HG03571 (cell line): ENCODE measurements at regions not wholly inside any gene's neighbourhood (a gene's known extent, or its start where the extent isn't known, plus 50 kb on each side); places are given as distances from the start of the nearest gene placed in this dataset.

Experiments used
- ATAC-seq: cut with Tn5 transposase; IDR thresholded peaks from one replicate; pipeline ENCODE4 v1.9.1; 2021; ENCODE audit not compliant: unreplicated experiment

DNA sequence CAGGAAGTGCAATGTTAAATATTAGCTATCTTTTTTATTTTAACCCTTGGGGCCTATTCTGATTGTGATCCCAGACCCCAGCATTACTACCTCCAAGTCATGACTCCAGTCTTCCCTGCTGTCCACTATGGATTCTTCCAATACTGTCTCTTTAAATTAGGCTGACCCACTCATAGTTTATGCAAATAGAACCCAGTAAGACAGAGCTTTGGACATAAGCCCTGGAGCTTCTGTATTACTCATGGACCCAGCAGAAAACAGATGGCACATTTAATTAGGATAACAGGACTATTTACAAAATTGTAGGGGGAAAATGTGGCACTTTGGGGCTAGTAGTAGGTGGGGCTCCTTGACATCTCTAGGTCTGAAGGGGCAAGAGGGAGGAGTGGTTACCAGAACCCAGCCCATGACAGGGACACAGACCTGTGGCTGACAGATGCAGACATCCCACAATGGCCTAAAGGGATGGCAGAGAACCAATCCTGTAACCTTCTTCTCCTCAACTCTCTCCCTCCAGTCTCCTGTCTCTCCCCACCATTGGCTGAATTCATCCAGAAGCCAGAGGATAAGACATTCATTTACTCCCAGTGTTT, 233.5 kb downstream of the OMA1 start:
- ATAC-seq = no peak

DNA sequence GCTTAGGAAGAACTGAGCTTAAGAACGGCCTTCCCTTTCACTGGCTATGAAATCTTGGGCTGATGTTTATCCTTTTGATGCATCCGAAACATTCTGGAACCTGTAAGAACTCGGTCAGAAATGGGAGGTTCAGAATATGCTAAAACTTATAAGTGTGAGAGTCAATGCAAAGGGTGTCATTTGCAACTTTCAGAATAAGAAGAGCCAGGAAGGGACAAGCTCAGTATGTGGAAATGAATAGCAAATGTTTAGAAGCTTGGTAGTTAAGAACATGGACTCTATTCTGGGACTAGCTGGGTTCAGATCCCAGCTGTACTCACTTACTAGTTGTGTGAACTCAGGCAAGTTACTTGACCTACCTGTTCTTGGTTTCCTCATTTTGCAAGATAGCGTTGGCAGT, 234.1 kb downstream of the OMA1 start:
- ATAC-seq = no peak

GRCh38 chr1:58310881-58311280, 235.6 kb downstream of the OMA1 start:
- ATAC-seq = no peak

DNA sequence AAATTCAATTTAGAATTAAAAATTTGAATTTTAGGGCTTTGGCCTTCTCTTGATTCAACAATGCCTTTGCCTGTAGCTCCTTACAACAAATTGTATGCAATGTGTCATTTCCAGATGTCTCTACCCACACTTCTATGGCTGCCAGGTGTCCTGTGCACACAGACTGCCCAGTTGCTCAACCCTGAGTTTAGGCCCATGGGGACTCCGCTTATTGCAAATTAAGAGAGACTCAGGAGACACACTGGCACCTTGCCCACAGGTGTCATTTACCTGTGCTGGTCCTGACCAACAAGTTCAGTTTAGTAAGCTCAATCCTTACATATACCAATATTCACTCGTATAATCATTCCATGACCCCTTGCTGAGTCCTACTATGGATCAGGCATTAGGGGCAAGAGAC, 236.1 kb downstream of the OMA1 start:
- no peak for ATAC-seq

DNA sequence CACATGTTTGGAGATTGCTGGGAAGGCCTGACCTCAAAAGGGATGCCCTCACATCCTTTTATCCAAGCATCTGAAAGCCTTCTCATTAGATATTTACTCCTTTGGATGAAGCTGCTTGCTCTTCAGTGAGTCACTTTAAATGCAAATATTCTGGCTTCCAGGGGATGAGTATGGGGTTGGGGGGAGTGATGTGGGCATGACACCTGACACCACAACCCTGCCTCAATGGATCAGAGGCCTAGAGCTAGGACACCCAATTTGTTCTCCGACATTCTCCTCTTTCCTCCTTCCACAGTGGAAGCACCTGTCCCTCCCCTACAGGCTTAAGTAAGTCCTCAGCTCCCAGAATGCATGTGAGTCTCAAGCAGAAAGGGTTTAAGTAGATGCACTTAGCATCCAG, 238.3 kb downstream of the OMA1 start:
- ATAC-seq = no peak

- no peak for ATAC-seq
Measured at GRCh38 chr1:58307431-58307830, 239.1 kb downstream of the OMA1 start.

- ATAC-seq = no peak
Measured at GRCh38 chr1:58305622-58306021, 240.9 kb downstream of the OMA1 start.

DNA sequence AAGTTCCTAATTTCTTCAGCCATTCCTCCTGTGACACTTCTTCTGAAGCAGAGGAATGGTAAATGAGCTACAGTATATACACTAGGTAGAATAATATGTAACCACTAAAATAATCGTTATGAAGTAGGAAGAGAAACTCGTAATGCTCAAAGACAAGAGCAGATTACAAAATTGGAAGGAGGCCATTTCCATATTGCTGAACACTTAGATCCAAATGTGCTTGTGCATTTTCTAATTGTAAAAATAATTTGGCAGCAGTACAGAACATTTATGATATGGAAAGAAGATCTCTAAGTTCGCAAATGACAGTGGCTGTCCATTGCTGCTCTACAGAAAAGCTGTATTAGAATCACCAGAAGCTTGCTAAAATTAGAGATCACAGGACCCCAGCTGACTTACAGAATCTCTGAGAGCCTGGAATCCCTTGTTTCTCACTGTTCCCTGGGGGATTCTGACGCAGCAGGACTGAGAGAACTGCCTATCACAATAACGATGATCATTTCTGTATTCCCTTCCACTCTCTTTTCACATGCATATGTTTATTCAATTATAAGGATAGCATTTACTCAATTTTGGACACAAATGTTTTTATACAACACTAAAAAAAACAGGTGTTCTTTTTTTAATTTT, 242.1 kb downstream of the OMA1 start:
- ATAC-seq = no peak

DNA sequence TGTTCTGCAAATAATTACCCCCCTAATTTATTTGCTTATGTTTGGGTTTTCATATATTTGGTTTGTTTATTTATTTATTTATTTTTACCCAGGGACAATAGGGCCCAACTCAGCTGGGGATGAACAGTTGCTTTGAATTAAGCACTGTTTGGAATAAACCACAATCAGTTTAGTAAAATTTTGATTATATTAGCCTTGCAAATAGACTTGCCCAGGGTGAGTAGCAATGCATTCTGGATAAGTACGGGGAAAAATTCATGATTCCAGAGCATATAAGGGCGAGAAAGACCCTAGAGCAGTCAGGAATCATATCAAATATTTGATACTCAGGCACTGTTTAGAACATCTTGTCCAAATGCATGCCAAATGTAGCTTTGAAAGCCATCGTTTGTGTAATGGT, 242.7 kb downstream of the OMA1 start:
- ATAC-seq = no peak

GRCh38 chr1:58293388-58293787, 253.1 kb downstream of the OMA1 start:
- ATAC-seq = no peak

- ATAC-seq = no peak
Measured at GRCh38 chr1:58290685-58291372, 255.7 kb downstream of the OMA1 start.

- no peak for ATAC-seq
Measured at GRCh38 chr1:58288624-58289142, 257.8 kb downstream of the OMA1 start.

- no peak for ATAC-seq
Measured at GRCh38 chr1:58287894-58288623, 258.5 kb downstream of the OMA1 start.

- no peak for ATAC-seq
Measured at GRCh38 chr1:58284225-58284510, 262.4 kb downstream of the OMA1 start.

GRCh38 chr1:58283388-58284224, 262.9 kb downstream of the OMA1 start:
- no peak for ATAC-seq

DNA sequence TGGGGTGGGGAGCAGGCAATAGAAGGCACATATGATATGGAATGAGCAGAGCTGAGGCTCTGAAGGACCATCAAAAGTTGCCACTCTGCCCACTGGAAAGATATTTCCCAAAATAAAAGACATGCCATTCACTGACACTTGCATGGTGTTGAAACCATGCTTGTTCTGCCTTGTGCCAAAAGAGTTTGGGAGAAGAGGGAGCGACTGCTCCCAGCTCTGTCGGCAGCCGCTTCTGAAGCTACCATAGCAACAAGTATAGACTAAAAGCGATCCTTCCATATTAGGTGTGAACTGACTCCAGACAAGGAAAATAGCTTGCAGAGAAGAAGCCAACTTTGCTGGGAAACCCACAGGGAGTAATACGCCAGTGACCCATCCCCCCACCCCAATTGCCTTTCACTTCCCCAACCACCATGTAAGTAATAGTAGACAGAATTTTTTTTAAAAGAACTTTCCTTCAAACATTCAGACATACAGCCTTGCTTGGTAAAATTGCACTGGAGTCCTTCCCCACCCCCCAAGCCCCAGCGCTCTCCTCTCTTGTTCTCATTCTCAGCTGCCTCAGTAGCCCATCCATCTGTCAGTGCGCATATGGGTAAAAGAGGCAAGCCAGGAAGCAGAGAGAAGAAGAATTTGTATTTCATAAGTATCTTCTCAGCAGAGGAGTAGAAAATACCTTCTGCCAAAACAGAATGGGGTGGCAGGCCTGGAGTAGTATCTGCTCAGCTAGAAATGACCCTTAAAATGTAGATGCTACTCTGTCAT, 263.7 kb downstream of the OMA1 start:
- no peak for ATAC-seq

DNA sequence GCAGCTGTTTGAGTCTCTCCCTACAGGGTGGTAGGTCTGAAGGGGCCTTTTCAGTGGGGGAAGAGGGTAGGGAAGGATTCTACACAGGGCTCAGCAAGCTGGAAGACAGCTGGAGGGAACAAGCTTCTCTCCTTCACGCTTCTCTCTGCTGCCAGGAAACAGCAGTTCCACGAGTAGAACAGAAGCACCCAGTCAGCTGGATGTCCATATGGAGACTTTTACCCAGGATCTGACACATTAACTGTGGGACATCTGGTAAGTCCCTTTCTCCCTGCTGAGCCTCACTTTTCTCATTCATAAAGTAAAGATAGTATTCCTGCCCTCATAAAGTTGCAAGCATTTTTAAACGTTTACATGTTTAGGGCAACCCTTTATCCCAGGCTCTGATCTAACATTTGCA, 280.3 kb downstream of the OMA1 start:
- no peak for ATAC-seq

DNA sequence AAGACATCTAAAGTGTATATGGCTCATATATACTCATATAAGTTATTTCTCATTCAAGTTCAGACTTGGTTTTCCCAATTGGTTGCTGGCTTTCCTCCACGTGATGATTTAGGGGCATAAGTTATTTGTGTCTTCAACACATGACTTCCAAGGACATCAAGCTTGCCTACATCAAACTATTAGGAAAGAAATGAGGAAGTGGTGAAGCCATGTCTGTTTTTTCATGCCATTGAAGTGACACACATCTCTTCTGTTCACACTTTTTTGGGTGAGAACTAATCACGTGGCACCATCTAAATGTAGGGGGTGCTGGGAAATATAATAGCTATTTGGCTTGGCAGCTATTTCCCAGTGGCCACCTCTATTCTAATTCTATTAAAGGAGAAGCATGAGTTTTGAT, 282.1 kb downstream of the OMA1 start:
- ATAC-seq = no peak

DNA sequence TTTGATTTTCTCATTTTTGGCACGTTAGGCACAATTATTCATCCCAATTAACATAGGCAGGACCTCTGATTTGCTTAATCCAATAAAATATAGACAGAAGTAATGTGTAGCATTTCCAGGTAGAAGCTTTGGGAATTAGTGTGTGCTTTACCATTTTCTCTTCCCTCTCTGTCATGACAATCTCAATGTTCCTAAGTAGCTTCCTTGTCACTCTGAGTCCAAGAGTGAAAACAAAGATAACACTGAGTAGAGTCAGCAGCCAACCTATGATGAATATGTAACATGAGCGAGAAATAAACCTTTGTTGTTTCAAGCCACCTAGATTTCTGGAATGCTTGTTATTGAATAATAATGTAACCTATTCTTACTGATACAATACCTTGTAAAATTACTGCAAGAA, 283.8 kb downstream of the OMA1 start:
- ATAC-seq = no peak

- ATAC-seq = no peak
Measured at GRCh38 chr1:58258082-58258481, 288.4 kb downstream of the OMA1 start.
